ENCODE measurements at regions not wholly inside any gene's neighbourhood (a gene's known extent, or its start where the extent isn't known, plus 50 kb on each side); places are given as distances from the start of the nearest gene placed in this dataset.

- ChIA-PET CTCF (interaction anchor here (0.9 to 4.0 kb wide), 3 partner anchors 9 to 79 kb away, joined by 4 to 20 read pairs (median 4); no protein-coding TSS in a partner anchor), POLR2A (no interaction called here)
- no peak for DNase-seq (ENCODE audit: extremely low spot score)
- TF ChIP-seq CTCF (IDR thresholded peaks at IDR 0.05; ENCODE audit: control extremely low read depth, extremely low read depth, low read depth, missing control alignments) = no peak
Measured at GRCh38 chr1:57599236-57599994, 175.6 kb upstream of the DAB1 start.

- POLR2A ChIA-PET = no interaction called here
- no peak for DNase-seq (ENCODE audit: extremely low spot score)
- TF ChIP-seq CTCF (IDR thresholded peaks at IDR 0.05; ENCODE audit: control extremely low read depth, extremely low read depth, low read depth, missing control alignments) = no peak
- CTCF ChIA-PET = interaction anchor here (1.6 kb wide), 1 partner anchor 11 kb away, joined by 4 read pairs; no protein-coding TSS in a partner anchor
Measured at GRCh38 chr1:57597036-57597435, 173.2 kb upstream of the DAB1 start.

GRCh38 chr1:57594002-57594401, 170.1 kb upstream of the DAB1 start:
- DNase-seq (ENCODE audit: extremely low spot score) = no peak
- no peak for TF ChIP-seq CTCF (IDR thresholded peaks at IDR 0.05; ENCODE audit: control extremely low read depth, extremely low read depth, low read depth, missing control alignments)
- ChIA-PET POLR2A (no interaction called here), CTCF (no interaction called here)

GRCh38 chr1:57591842-57592241, 168.0 kb upstream of the DAB1 start:
- no peak for TF ChIP-seq CTCF (IDR thresholded peaks at IDR 0.05; ENCODE audit: control extremely low read depth, extremely low read depth, low read depth, missing control alignments)
- DNase-seq (ENCODE audit: extremely low spot score) = no peak
- ChIA-PET CTCF (no interaction called here), POLR2A (no interaction called here)

GRCh38 chr1:57590978-57591377, 167.1 kb upstream of the DAB1 start:
- no peak for DNase-seq (ENCODE audit: extremely low spot score)
- POLR2A ChIA-PET = no interaction called here
- no peak for TF ChIP-seq CTCF (IDR thresholded peaks at IDR 0.05; ENCODE audit: control extremely low read depth, extremely low read depth, low read depth, missing control alignments)
- CTCF ChIA-PET = no interaction called here

GRCh38 chr1:57586842-57587241, 163.0 kb upstream of the DAB1 start:
- no peak for DNase-seq (ENCODE audit: extremely low spot score)
- ChIA-PET POLR2A (no interaction called here), CTCF (no interaction called here)
- no peak for TF ChIP-seq CTCF (IDR thresholded peaks at IDR 0.05; ENCODE audit: control extremely low read depth, extremely low read depth, low read depth, missing control alignments)

Measured in GM10248 (cell line).